IPS-18a (cell line): ENCODE measurements at regions not wholly inside any gene's neighbourhood (a gene's known extent, or its start where the extent isn't known, plus 50 kb on each side); places are given as distances from the start of the nearest gene placed in this dataset.

Experiments
- H3K27ac ChIP-seq: one replicate; pipeline ENCODE4 v1.5.1; 2013; ENCODE audit warnings: low read length
- H3K27me3 ChIP-seq: one replicate; pipeline ENCODE4 v1.6.1; 2013; ENCODE audit warnings: mild to moderate bottlenecking, low read length; ENCODE audit not compliant: control insufficient read depth, insufficient read depth
- H3K36me3 ChIP-seq: one replicate; pipeline ENCODE4 v1.6.1; 2013; ENCODE audit warnings: low read depth, low read length; ENCODE audit not compliant: control insufficient read depth
- H3K4me1 ChIP-seq: one replicate; pipeline ENCODE4 v1.6.1; 2013; ENCODE audit warnings: low read depth, low read length; ENCODE audit not compliant: control insufficient read depth
- H3K4me3 ChIP-seq: one replicate; pipeline ENCODE4 v1.5.1; 2013; ENCODE audit warnings: low read length
- H3K9ac ChIP-seq: one replicate; pipeline ENCODE4 v1.6.1; 2013; ENCODE audit warnings: mild to moderate bottlenecking, low read length, moderate library complexity
- H3K9me3 ChIP-seq: one replicate; pipeline ENCODE4 v1.6.1; 2013; ENCODE audit warnings: low read depth, low read length; ENCODE audit not compliant: control insufficient read depth

- H3K36me3 ChIP-seq: no peaks in the 10 kb centered on the region
- no peaks in the 10 kb centered on the region for H3K27me3 ChIP-seq
- H3K4me3 ChIP-seq: no peak overlapping the region
- peaks cover 8% of the 10 kb centered on the region for H3K4me1 ChIP-seq
- H3K27ac ChIP-seq: no peak overlapping the region
- H3K9me3 ChIP-seq: no peaks in the 10 kb centered on the region
- H3K9ac ChIP-seq: no peak overlapping the region
Observed at GRCh38 chr3:182728238-182728637, 65.1 kb upstream of the ATP11B start.

- Histone ChIP-seq H3K4me1 (peaks cover 8% of the 10 kb centered on the region), H3K27me3 (no peaks in the 10 kb centered on the region), H3K27ac (no peak overlapping the region), H3K4me3 (no peak overlapping the region), H3K9me3 (no peaks in the 10 kb centered on the region), H3K36me3 (no peaks in the 10 kb centered on the region), H3K9ac (no peak overlapping the region)
Observed at GRCh38 chr3:182729903-182730674, 63.2 kb upstream of the ATP11B start.

- Histone ChIP-seq H3K27me3 (no peaks in the 10 kb centered on the region), H3K9me3 (no peaks in the 10 kb centered on the region), H3K36me3 (no peaks in the 10 kb centered on the region), H3K4me1 (peaks cover 5% of the 10 kb centered on the region), H3K9ac (no peak overlapping the region), H3K4me3 (no peak overlapping the region), H3K27ac (no peak overlapping the region)
Observed at GRCh38 chr3:182730675-182731042, 62.6 kb upstream of the ATP11B start.

GRCh38 chr3:182731764-182732163 is 61.5 kb upstream of the ATP11B start:
- no peak overlapping the region for H3K27ac ChIP-seq
- H3K9me3 ChIP-seq: no peaks in the 10 kb centered on the region
- H3K4me3 ChIP-seq: no peak overlapping the region
- H3K9ac ChIP-seq: no peak overlapping the region
- H3K36me3 ChIP-seq: no peaks in the 10 kb centered on the region
- no peaks in the 10 kb centered on the region for H3K27me3 ChIP-seq
- no peaks in the 10 kb centered on the region for H3K4me1 ChIP-seq

GRCh38 chr3:182732232-182733015 is 60.9 kb upstream of the ATP11B start:
- H3K36me3 ChIP-seq: no peaks in the 10 kb centered on the region
- no peaks in the 10 kb centered on the region for H3K27me3 ChIP-seq
- no peak overlapping the region for H3K9ac ChIP-seq
- no peaks in the 10 kb centered on the region for H3K9me3 ChIP-seq
- H3K27ac ChIP-seq: no peak overlapping the region
- H3K4me1 ChIP-seq: no peaks in the 10 kb centered on the region
- no peak overlapping the region for H3K4me3 ChIP-seq

GRCh38 chr3:182735672-182736071 is 57.6 kb upstream of the ATP11B start:
- H3K9me3 ChIP-seq: no peaks in the 10 kb centered on the region
- no peaks in the 10 kb centered on the region for H3K4me1 ChIP-seq
- no peaks in the 10 kb centered on the region for H3K27me3 ChIP-seq
- H3K36me3 ChIP-seq: no peaks in the 10 kb centered on the region
- no peak overlapping the region for H3K27ac ChIP-seq
- no peak overlapping the region for H3K9ac ChIP-seq
- H3K4me3 ChIP-seq: no peak overlapping the region

GRCh38 chr3:182737825-182738224 is 55.5 kb upstream of the ATP11B start:
- Histone ChIP-seq H3K4me1 (no peaks in the 10 kb centered on the region), H3K9ac (no peak overlapping the region), H3K36me3 (no peaks in the 10 kb centered on the region), H3K4me3 (no peak overlapping the region), H3K9me3 (no peaks in the 10 kb centered on the region), H3K27ac (no peak overlapping the region), H3K27me3 (no peaks in the 10 kb centered on the region)

- Histone ChIP-seq H3K4me1 (no peaks in the 10 kb centered on the region), H3K27ac (no peak overlapping the region)
Observed at GRCh38 chr3:182738583-182739411, 54.5 kb upstream of the ATP11B start.

GRCh38 chr3:182739619-182740018 is 53.7 kb upstream of the ATP11B start:
- Histone ChIP-seq H3K36me3 (no peaks in the 10 kb centered on the region), H3K27me3 (no peaks in the 10 kb centered on the region), H3K4me1 (no peaks in the 10 kb centered on the region), H3K9ac (no peak overlapping the region), H3K27ac (no peak overlapping the region), H3K4me3 (no peak overlapping the region), H3K9me3 (no peaks in the 10 kb centered on the region)

More at GRCh38 chr3:182738583-182739411, 54.5 kb upstream of the ATP11B start:
- Histone ChIP-seq H3K9me3 (no peaks in the 10 kb centered on the region), H3K27me3 (no peaks in the 10 kb centered on the region), H3K9ac (no peak overlapping the region), H3K36me3 (no peaks in the 10 kb centered on the region), H3K4me3 (no peak overlapping the region)

- Histone ChIP-seq H3K4me3 (no peak overlapping the region), H3K27me3 (no peaks in the 10 kb centered on the region), H3K9me3 (no peaks in the 10 kb centered on the region), H3K27ac (no peak overlapping the region), H3K36me3 (no peaks in the 10 kb centered on the region), H3K9ac (no peak overlapping the region), H3K4me1 (no peaks in the 10 kb centered on the region)
Observed at GRCh38 chr3:182740710-182741109, 52.6 kb upstream of the ATP11B start.

- H3K36me3 ChIP-seq: no peaks in the 10 kb centered on the region
- H3K9me3 ChIP-seq: no peaks in the 10 kb centered on the region
- no peak overlapping the region for H3K27ac ChIP-seq
- H3K4me3 ChIP-seq: no peak overlapping the region
- no peaks in the 10 kb centered on the region for H3K4me1 ChIP-seq
- H3K9ac ChIP-seq: no peak overlapping the region
- no peaks in the 10 kb centered on the region for H3K27me3 ChIP-seq
Observed at GRCh38 chr3:182741214-182741613, 52.1 kb upstream of the ATP11B start.
